ENCODE measurements at regions not wholly inside any gene's neighbourhood (a gene's known extent, or its start where the extent isn't known, plus 50 kb on each side); places are given as distances from the start of the nearest gene placed in this dataset.

- 0 out of 2 replicates have a peak, but pooled peaks cover 3% of the 10 kb centered on the region for H3K27me3 ChIP-seq (ENCODE audit: low read length)
- no peaks in the 10 kb centered on the region for H3K79me2 ChIP-seq (ENCODE audit: insufficient read depth, low read length)
- H3K4me3 ChIP-seq (ENCODE audit: insufficient read depth, low read length, poor library complexity, severe bottlenecking) = no peak overlapping the region
- no peaks in the 10 kb centered on the region for H3K9me2 ChIP-seq (replicated peaks; ENCODE audit: insufficient read depth, low read length)
- H3K9ac ChIP-seq (ENCODE audit: low read length) = no peak overlapping the region
- H3K27ac ChIP-seq (ENCODE audit: low read depth, low read length) = no peak overlapping the region
- H3K4me2 ChIP-seq (ENCODE audit: low read depth, low read length, poor library complexity, severe bottlenecking) = no peak overlapping the region
- H2AFZ ChIP-seq (ENCODE audit: low read depth, low read length, severe bottlenecking) = no peak overlapping the region
- TF ChIP-seq CTCF (IDR thresholded peaks at IDR 0.05; ENCODE audit: insufficient read depth, low read length, poor library complexity, severe bottlenecking) = no peak
- TF ChIP-seq EZH2phosphoT487 (conservative IDR thresholded peaks at IDR 0.05; ENCODE audit: low read length) = no peak
- H3K36me3 ChIP-seq (ENCODE audit: low read length) = no peaks in the 10 kb centered on the region
- H4K20me1 ChIP-seq (ENCODE audit: low read depth, low read length) = no peaks in the 10 kb centered on the region
- H3F3A ChIP-seq (ENCODE audit: insufficient read depth) = no peaks in the 10 kb centered on the region
- no peaks in the 10 kb centered on the region for H3K9me3 ChIP-seq (ENCODE audit: insufficient read depth, low read length)
Observed at GRCh38 chr5:113794981-113795380, 281.5 kb downstream of the YTHDC2 start.

- no peak overlapping the region for H2AFZ ChIP-seq (ENCODE audit: low read depth, low read length, severe bottlenecking)
- H3K4me3 ChIP-seq (ENCODE audit: insufficient read depth, low read length, poor library complexity, severe bottlenecking) = no peak overlapping the region
- no peak overlapping the region for H3K4me2 ChIP-seq (ENCODE audit: low read depth, low read length, poor library complexity, severe bottlenecking)
- no peaks in the 10 kb centered on the region for H3K79me2 ChIP-seq (ENCODE audit: insufficient read depth, low read length)
- no peaks in the 10 kb centered on the region for H3K9me2 ChIP-seq (replicated peaks; ENCODE audit: insufficient read depth, low read length)
- no peaks in the 10 kb centered on the region for H3F3A ChIP-seq (ENCODE audit: insufficient read depth)
- no peak overlapping the region for H3K9ac ChIP-seq (ENCODE audit: low read length)
- H3K27me3 ChIP-seq (ENCODE audit: low read length) = no peaks in the 10 kb centered on the region
- no peaks in the 10 kb centered on the region for H3K36me3 ChIP-seq (ENCODE audit: low read length)
- no peaks in the 10 kb centered on the region for H4K20me1 ChIP-seq (ENCODE audit: low read depth, low read length)
- no peaks in the 10 kb centered on the region for H3K9me3 ChIP-seq (ENCODE audit: insufficient read depth, low read length)
- H3K27ac ChIP-seq (ENCODE audit: low read depth, low read length) = no peak overlapping the region
- TF ChIP-seq EZH2phosphoT487 (conservative IDR thresholded peaks at IDR 0.05; ENCODE audit: low read length) = no peak
- no peak for TF ChIP-seq CTCF (IDR thresholded peaks at IDR 0.05; ENCODE audit: insufficient read depth, low read length, poor library complexity, severe bottlenecking)
Observed at GRCh38 chr5:113800686-113801085, 287.2 kb downstream of the YTHDC2 start.

- H3K4me2 ChIP-seq (ENCODE audit: low read depth, low read length, poor library complexity, severe bottlenecking) = no peak overlapping the region
Observed at GRCh38 chr5:113804264-113804663, 290.8 kb downstream of the YTHDC2 start.

More at GRCh38 chr5:113804264-113804663, 290.8 kb downstream of the YTHDC2 start:
- no peaks in the 10 kb centered on the region for H3K79me2 ChIP-seq (ENCODE audit: insufficient read depth, low read length)
- no peaks in the 10 kb centered on the region for H4K20me1 ChIP-seq (ENCODE audit: low read depth, low read length)
- no peak overlapping the region for H3K9ac ChIP-seq (ENCODE audit: low read length)
- TF ChIP-seq EZH2phosphoT487 (conservative IDR thresholded peaks at IDR 0.05; ENCODE audit: low read length) (no peak), CTCF (IDR thresholded peaks at IDR 0.05; ENCODE audit: insufficient read depth, low read length, poor library complexity, severe bottlenecking) (no peak)
- no peak overlapping the region for H2AFZ ChIP-seq (ENCODE audit: low read depth, low read length, severe bottlenecking)
- no peak overlapping the region for H3K4me3 ChIP-seq (ENCODE audit: insufficient read depth, low read length, poor library complexity, severe bottlenecking)
- H3F3A ChIP-seq (ENCODE audit: insufficient read depth) = no peaks in the 10 kb centered on the region
- no peaks in the 10 kb centered on the region for H3K9me2 ChIP-seq (replicated peaks; ENCODE audit: insufficient read depth, low read length)
- no peak overlapping the region for H3K27ac ChIP-seq (ENCODE audit: low read depth, low read length)
- no peaks in the 10 kb centered on the region for H3K27me3 ChIP-seq (ENCODE audit: low read length)
- no peaks in the 10 kb centered on the region for H3K9me3 ChIP-seq (ENCODE audit: insufficient read depth, low read length)
- H3K36me3 ChIP-seq (ENCODE audit: low read length) = no peaks in the 10 kb centered on the region

Measured in SU-DHL-6 (cell line).